HEK293 (cell line): ENCODE measurements at regions not wholly inside any gene's neighbourhood (a gene's known extent, or its start where the extent isn't known, plus 50 kb on each side); places are given as distances from the start of the nearest gene placed in this dataset.

ENCODE experiments used
- CTCF ChIA-PET: fragments of 350-600 bp; formaldehyde crosslinking; extraction: SDS; loops from one replicate; lab custom pipeline; 2021; ENCODE audit warnings: antibody characterized with exemption; lab: Yijun Ruan, JAX
- POLR2A ChIA-PET: fragments of 300-600 bp; formaldehyde crosslinking; extraction: SDS; loops from one replicate; lab custom pipeline; 2020; ENCODE audit warnings: antibody characterized with exemption, inconsistent platforms; lab: Yijun Ruan, JAX
- H3K27ac ChIP-seq: fragments of 200-500 bp; sonication (Bioruptor generic); 2 replicates; pipeline ENCODE4 v1.5.1; 2014; ENCODE audit warnings: low read depth, low read length, control low read depth, inconsistent platforms; ENCODE audit errors: extremely low read depth
- H3K36me3 ChIP-seq, 2 experiments: fragments of 200-500 bp in 1 of 2; sonication (Bioruptor generic) in 1 of 2; 1 replicate in 1 of 2; 2 replicates in 1 of 2; pipeline ENCODE4 v1.5.1; 2014 to 2017; ENCODE audit warnings: inconsistent platforms in 2 of 2, low read length in 2 of 2; ENCODE audit not compliant: control insufficient read depth in 2 of 2, insufficient read depth in 1 of 2
- H3K4me1 ChIP-seq: fragments of 200-500 bp; sonication (Bioruptor generic); 2 replicates; pipeline ENCODE4 v1.5.1; 2014; ENCODE audit warnings: mild to moderate bottlenecking, low read length, inconsistent platforms; ENCODE audit not compliant: control insufficient read depth, insufficient read depth
- H3K4me3 ChIP-seq: 2 replicates; pipeline ENCODE4 v1.5.1; 2011; ENCODE audit warnings: low read depth, mild to moderate bottlenecking, control low read depth, low read length, moderate library complexity
- H3K9me3 ChIP-seq: fragments of 200-500 bp; sonication (Bioruptor generic); 2 replicates; pipeline ENCODE4 v1.5.1; 2014; ENCODE audit warnings: low read depth, low read length, inconsistent platforms; ENCODE audit not compliant: control insufficient read depth, insufficient read depth
- FEZF1 ChIP-seq: fragments of 450-650 bp; formaldehyde crosslinking; IDR thresholded peaks from 2 replicates; pipeline ENCODE4 v1.5.1; 2016; ENCODE audit warnings: missing biosample characterization, missing genetic modification characterization
- HOXC10 ChIP-seq: sonication (generic); formaldehyde crosslinking; IDR thresholded peaks from 2 replicates; pipeline ENCODE4 v1.8.1; 2023; ENCODE audit warnings: mild to moderate bottlenecking, missing genetic modification reagents
- HOXD13 ChIP-seq: sonication (generic); formaldehyde crosslinking; IDR thresholded peaks from 2 replicates; pipeline ENCODE4 v1.8.0; 2022; ENCODE audit warnings: missing genetic modification reagents, borderline replicate concordance
- IKZF3 ChIP-seq: fragments of 450-650 bp; IDR thresholded peaks from 2 replicates; pipeline ENCODE4 v1.5.0; 2018; ENCODE audit warnings: missing biosample characterization, mild to moderate bottlenecking, missing genetic modification characterization, moderate library complexity
- TRIM28 ChIP-seq: IDR thresholded peaks from 2 replicates; pipeline ENCODE4 v1.6.1; 2011; ENCODE audit warnings: low read length, control low read depth, borderline replicate concordance
- ZNF10 ChIP-seq: fragments of 450-650 bp; formaldehyde crosslinking; IDR thresholded peaks from 2 replicates; pipeline ENCODE4 v1.5.1; 2017; ENCODE audit warnings: missing biosample characterization, missing genetic modification characterization
- ZNF140 ChIP-seq: fragments of 450-650 bp; formaldehyde crosslinking; IDR thresholded peaks from 2 replicates; pipeline ENCODE4 v1.5.1; 2016; ENCODE audit warnings: missing biosample characterization, missing genetic modification characterization
- ZNF155 ChIP-seq: fragments of 450-650 bp; formaldehyde crosslinking; IDR thresholded peaks from 2 replicates; pipeline ENCODE4 v1.5.1; 2016; ENCODE audit warnings: missing biosample characterization, missing genetic modification characterization
- ZNF354C ChIP-seq: fragments of 450-650 bp; formaldehyde crosslinking; IDR thresholded peaks from 2 replicates; pipeline ENCODE4 v1.5.1; 2016; ENCODE audit warnings: missing biosample characterization, missing genetic modification characterization, low read depth, borderline replicate concordance
- ZNF423 ChIP-seq: fragments of 450-650 bp; formaldehyde crosslinking; IDR thresholded peaks from 2 replicates; pipeline ENCODE4 v1.5.1; 2016; ENCODE audit warnings: missing biosample characterization, missing genetic modification characterization
- ZNF529 ChIP-seq: fragments of 450-650 bp; formaldehyde crosslinking; IDR thresholded peaks from 2 replicates; pipeline ENCODE4 v1.5.1; 2017; ENCODE audit warnings: missing genetic modification characterization, missing biosample characterization; ENCODE audit not compliant: insufficient replicate concordance
- ZNF544 ChIP-seq: fragments of 450-650 bp; formaldehyde crosslinking; IDR thresholded peaks from 2 replicates; pipeline ENCODE4 v1.5.0; 2017; ENCODE audit warnings: missing biosample characterization, missing genetic modification characterization
- ZNF549 ChIP-seq: fragments of 450-650 bp; IDR thresholded peaks from 2 replicates; pipeline ENCODE4 v1.5.1; 2018; ENCODE audit warnings: missing biosample characterization, missing genetic modification characterization, mild to moderate bottlenecking, inconsistent platforms, moderate library complexity
- ZNF585B ChIP-seq: fragments of 450-650 bp; formaldehyde crosslinking; IDR thresholded peaks from 2 replicates; pipeline ENCODE4 v1.5.1; 2016; ENCODE audit warnings: missing biosample characterization, missing genetic modification characterization
- ZNF624 ChIP-seq: fragments of 450-650 bp; formaldehyde crosslinking; IDR thresholded peaks from 2 replicates; pipeline ENCODE4 v1.5.1; 2017; ENCODE audit warnings: missing biosample characterization, missing genetic modification characterization
- ZNF670 ChIP-seq: fragments of 450-650 bp; formaldehyde crosslinking; IDR thresholded peaks from 2 replicates; pipeline ENCODE4 v1.5.1; 2016; ENCODE audit warnings: missing biosample characterization, missing genetic modification characterization, low read depth
- ZNF830 ChIP-seq: fragments of 450-650 bp; IDR thresholded peaks from 2 replicates; pipeline ENCODE4 v1.5.0; 2018; ENCODE audit warnings: missing biosample characterization, missing genetic modification characterization, low read depth, mild to moderate bottlenecking, moderate library complexity
- ZSCAN30 ChIP-seq: fragments of 450-650 bp; IDR thresholded peaks from 2 replicates; pipeline ENCODE4 v1.5.1; 2018; ENCODE audit warnings: missing biosample characterization, mild to moderate bottlenecking, missing genetic modification characterization, moderate library complexity
- TF ChIP-seq, protein P1 (sequence below): fragments of 450-650 bp; formaldehyde crosslinking; IDR thresholded peaks from 2 replicates; pipeline ENCODE4 v1.5.1; 2016; ENCODE audit warnings: missing biosample characterization, missing genetic modification characterization
- TF ChIP-seq, protein P2 (sequence below): fragments of 450-650 bp; formaldehyde crosslinking; IDR thresholded peaks from 2 replicates; pipeline ENCODE4 v1.5.0; 2017; ENCODE audit warnings: missing biosample characterization, missing genetic modification characterization, borderline replicate concordance
- TF ChIP-seq, protein P3 (sequence below): fragments of 450-650 bp; formaldehyde crosslinking; IDR thresholded peaks from 2 replicates; pipeline ENCODE4 v1.5.1; 2016; ENCODE audit warnings: missing biosample characterization, missing genetic modification characterization
- TF ChIP-seq, protein P4 (sequence below): fragments of 450-650 bp; formaldehyde crosslinking; IDR thresholded peaks from 2 replicates; pipeline ENCODE4 v1.5.1; 2017; ENCODE audit warnings: missing biosample characterization, missing genetic modification characterization
- TF ChIP-seq, protein P5 (sequence below): fragments of 450-650 bp; formaldehyde crosslinking; IDR thresholded peaks from 2 replicates; pipeline ENCODE4 v1.5.1; 2016; ENCODE audit warnings: missing biosample characterization, missing genetic modification characterization

DNA sequence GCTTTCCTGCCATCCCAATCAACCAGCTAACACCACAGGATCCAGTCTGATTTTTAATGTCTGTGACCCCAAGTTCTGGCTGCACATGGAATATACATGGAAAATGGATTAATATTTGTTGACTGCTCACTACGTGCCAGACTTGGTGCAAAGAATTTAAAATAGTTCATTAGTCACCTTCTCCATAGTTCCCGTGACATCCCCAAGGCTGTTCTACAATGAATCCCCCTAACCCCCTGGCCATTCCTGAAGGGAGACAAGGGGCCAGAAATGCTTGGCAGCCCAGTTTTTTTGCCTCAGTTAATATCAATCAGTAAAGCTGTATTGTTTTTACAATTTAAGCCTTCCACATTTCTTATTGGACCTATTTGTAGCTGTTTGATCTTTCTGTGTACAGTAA lies 71.0 kb upstream of the ST3GAL5 start:
- Histone ChIP-seq H3K4me1 (no peaks in the 10 kb centered on the region), H3K4me3 (no peak overlapping the region), H3K36me3 (no peaks in the 10 kb centered on the region)
- TF ChIP-seq HOXC10 (CRISPR knock-in tag) (no peak), ZNF354C (no peak), ZNF670 (tag by site-specific recombination) (no peak), ZNF423 (tag by site-specific recombination) (no peak)
- TF ChIP-seq, all 188 proteins: peak for 0
- ChIA-PET CTCF (interaction anchor here (0.9 to 1.2 kb wide), 3 partner anchors 13 to 132 kb away, joined by 3 to 5 read pairs (median 3); partner anchors contain the start of gene ST3GAL5), POLR2A (interaction anchor here (0.9 kb wide), 1 partner anchor 29 kb away, joined by 3 read pairs; no protein-coding TSS in a partner anchor)
- no peak overlapping the region for H3K27ac ChIP-seq
- no peaks in the 10 kb centered on the region for H3K9me3 ChIP-seq

DNA sequence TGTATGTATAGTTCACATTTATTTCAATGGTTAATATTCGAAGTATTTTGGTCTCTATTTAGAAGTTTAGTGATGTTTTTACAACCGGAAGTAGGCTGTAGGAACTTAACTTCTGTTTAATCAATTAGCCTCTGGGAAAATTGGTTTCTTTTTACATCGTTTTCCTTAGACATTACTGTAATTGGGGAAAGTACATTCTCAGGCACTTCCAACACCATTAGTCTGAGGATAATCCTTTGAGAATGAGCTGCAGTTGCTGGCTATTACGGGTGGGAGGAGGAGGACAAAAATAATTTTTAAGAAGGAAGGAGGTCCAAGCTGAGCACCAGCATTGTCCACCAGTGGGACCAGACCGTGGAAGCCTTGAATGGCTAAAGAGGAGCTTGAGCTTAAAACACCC lies 70.4 kb upstream of the ST3GAL5 start:
- Histone ChIP-seq H3K27ac (no peak overlapping the region), H3K9me3 (no peaks in the 10 kb centered on the region), H3K4me3 (no peak overlapping the region), H3K4me1 (no peaks in the 10 kb centered on the region), H3K36me3 (no peaks in the 10 kb centered on the region)
- POLR2A ChIA-PET = no interaction called here
- no peak for TF ChIP-seq ZNF529 (tag by site-specific recombination)
- no peak for TF ChIP-seq ZNF830
- TF ChIP-seq HOXD13 (CRISPR knock-in tag) = no peak
- TF ChIP-seq ZNF624 (tag by site-specific recombination) = no peak
- no peak for TF ChIP-seq ZNF585B (tag by site-specific recombination)
- TF ChIP-seq, protein P1, sequence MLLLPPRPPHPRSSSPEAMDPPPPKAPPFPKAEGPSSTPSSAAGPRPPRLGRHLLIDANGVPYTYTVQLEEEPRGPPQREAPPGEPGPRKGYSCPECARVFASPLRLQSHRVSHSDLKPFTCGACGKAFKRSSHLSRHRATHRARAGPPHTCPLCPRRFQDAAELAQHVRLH (tag by site-specific recombination) = no peak
- TF ChIP-seq, protein P2, sequence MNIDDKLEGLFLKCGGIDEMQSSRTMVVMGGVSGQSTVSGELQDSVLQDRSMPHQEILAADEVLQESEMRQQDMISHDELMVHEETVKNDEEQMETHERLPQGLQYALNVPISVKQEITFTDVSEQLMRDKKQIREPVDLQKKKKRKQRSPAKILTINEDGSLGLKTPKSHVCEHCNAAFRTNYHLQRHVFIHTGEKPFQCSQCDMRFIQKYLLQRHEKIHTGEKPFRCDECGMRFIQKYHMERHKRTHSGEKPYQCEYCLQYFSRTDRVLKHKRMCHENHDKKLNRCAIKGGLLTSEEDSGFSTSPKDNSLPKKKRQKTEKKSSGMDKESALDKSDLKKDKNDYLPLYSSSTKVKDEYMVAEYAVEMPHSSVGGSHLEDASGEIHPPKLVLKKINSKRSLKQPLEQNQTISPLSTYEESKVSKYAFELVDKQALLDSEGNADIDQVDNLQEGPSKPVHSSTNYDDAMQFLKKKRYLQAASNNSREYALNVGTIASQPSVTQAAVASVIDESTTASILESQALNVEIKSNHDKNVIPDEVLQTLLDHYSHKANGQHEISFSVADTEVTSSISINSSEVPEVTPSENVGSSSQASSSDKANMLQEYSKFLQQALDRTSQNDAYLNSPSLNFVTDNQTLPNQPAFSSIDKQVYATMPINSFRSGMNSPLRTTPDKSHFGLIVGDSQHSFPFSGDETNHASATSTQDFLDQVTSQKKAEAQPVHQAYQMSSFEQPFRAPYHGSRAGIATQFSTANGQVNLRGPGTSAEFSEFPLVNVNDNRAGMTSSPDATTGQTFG (tag by site-specific recombination) = no peak
- TF ChIP-seq ZSCAN30 (tag by site-specific recombination) = no peak
- TF ChIP-seq ZNF544 (tag by site-specific recombination) = no peak
- TF ChIP-seq, protein P3, sequence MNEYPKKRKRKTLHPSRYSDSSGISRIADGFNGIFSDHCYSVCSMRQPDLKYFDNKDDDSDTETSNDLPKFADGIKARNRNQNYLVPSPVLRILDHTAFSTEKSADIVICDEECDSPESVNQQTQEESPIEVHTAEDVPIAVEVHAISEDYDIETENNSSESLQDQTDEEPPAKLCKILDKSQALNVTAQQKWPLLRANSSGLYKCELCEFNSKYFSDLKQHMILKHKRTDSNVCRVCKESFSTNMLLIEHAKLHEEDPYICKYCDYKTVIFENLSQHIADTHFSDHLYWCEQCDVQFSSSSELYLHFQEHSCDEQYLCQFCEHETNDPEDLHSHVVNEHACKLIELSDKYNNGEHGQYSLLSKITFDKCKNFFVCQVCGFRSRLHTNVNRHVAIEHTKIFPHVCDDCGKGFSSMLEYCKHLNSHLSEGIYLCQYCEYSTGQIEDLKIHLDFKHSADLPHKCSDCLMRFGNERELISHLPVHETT (tag by site-specific recombination) = no peak
- no peak for TF ChIP-seq IKZF3 (tag by site-specific recombination)
- no peak for TF ChIP-seq ZNF155
- no peak for TF ChIP-seq TRIM28
- TF ChIP-seq, protein P4, sequence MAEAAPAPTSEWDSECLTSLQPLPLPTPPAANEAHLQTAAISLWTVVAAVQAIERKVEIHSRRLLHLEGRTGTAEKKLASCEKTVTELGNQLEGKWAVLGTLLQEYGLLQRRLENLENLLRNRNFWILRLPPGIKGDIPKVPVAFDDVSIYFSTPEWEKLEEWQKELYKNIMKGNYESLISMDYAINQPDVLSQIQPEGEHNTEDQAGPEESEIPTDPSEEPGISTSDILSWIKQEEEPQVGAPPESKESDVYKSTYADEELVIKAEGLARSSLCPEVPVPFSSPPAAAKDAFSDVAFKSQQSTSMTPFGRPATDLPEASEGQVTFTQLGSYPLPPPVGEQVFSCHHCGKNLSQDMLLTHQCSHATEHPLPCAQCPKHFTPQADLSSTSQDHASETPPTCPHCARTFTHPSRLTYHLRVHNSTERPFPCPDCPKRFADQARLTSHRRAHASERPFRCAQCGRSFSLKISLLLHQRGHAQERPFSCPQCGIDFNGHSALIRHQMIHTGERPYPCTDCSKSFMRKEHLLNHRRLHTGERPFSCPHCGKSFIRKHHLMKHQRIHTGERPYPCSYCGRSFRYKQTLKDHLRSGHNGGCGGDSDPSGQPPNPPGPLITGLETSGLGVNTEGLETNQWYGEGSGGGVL (tag by site-specific recombination) = no peak
- TF ChIP-seq ZNF549 (tag by site-specific recombination) = no peak
- no peak for TF ChIP-seq ZNF140 (tag by site-specific recombination)
- TF ChIP-seq, protein P5, sequence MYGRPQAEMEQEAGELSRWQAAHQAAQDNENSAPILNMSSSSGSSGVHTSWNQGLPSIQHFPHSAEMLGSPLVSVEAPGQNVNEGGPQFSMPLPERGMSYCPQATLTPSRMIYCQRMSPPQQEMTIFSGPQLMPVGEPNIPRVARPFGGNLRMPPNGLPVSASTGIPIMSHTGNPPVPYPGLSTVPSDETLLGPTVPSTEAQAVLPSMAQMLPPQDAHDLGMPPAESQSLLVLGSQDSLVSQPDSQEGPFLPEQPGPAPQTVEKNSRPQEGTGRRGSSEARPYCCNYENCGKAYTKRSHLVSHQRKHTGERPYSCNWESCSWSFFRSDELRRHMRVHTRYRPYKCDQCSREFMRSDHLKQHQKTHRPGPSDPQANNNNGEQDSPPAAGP = no peak
- no peak for TF ChIP-seq FEZF1 (tag by site-specific recombination)
- TF ChIP-seq ZNF423 (tag by site-specific recombination) = no peak
- TF ChIP-seq ZNF10 (tag by site-specific recombination) = no peak
- CTCF ChIA-PET = interaction anchor here (0.6 to 0.9 kb wide), 2 partner anchors 24 to 132 kb away, joined by 3 to 5 read pairs; no protein-coding TSS in a partner anchor
